NAMALWA (cell line): ENCODE measurements at regions not wholly inside any gene's neighbourhood (a gene's known extent, or its start where the extent isn't known, plus 50 kb on each side); places are given as distances from the start of the nearest gene placed in this dataset.
A peak's percentile ranks its signal among the peaks of the same experiment; 100 is the strongest.
"Not testable (repeated sequence)": the region's sequence is repeated elsewhere in the genome, so short reads cannot be mapped to it uniquely, and the experiment has no call there.

ENCODE experiments used
- DNase-seq: peaks from one replicate; pipeline ENCODE4 v3.0.0-alpha.2; 2015; ENCODE audit warnings: low spot score

DNA sequence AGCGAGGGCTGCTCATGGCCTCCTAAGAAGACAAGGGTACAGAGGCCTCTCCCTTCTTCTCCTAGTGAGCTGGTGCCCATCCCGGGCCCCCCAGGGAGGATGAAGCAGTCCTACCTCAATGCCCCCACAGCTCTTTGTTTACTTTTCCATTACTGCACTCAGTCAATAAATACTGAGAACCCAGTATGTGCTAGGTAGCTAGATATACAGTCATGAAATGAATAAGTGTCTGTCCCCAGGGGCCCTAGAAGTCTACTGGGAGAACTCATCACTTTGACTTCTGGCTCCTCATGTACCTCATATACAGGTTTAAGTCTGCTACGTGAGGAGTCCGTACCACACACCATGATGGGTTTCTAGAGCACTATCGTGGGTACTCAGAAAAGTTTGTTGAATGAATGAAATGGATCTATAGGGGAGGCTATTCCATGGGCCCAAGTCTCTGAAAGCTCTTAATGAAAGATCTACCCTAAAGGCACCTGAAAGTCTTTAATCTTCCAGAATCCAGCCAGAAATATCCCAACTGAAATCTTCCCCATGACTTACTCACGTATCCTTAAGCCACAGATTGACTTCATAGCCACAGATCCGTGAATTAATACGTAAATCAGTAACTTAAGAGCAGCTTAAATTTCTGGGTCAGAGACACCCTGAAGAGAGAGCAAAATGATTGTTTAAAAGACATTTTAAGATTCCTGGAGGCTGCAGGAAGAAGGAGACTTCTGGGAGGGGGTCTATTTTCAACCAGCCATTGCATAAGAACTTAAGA lies 51.6 kb upstream of the POMP start:
- DNase-seq, result no peak

GRCh38 chr13:28606466-28606865 lies 52.5 kb upstream of the POMP start:
- no peak for DNase-seq

DNA sequence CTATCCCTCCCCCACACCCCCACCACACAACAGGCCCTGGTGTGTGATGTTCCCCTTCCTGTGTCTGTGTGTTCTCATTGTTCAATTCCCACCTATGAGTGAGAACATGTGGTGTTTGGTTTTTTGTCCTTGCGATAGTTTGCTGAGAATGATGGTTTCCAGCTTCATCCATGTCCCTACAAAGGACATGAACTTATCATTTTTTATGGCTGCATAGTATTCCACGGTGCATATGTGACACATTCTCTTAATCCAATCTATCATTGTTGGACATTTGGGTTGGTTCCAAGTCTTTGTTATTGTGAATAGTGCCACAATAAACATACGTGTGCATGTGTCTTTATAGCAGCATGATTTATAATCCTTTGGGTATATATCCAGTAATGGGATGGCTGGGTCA lies 53.8 kb upstream of the POMP start:
- DNase-seq, result not testable (repeated sequence)

DNA sequence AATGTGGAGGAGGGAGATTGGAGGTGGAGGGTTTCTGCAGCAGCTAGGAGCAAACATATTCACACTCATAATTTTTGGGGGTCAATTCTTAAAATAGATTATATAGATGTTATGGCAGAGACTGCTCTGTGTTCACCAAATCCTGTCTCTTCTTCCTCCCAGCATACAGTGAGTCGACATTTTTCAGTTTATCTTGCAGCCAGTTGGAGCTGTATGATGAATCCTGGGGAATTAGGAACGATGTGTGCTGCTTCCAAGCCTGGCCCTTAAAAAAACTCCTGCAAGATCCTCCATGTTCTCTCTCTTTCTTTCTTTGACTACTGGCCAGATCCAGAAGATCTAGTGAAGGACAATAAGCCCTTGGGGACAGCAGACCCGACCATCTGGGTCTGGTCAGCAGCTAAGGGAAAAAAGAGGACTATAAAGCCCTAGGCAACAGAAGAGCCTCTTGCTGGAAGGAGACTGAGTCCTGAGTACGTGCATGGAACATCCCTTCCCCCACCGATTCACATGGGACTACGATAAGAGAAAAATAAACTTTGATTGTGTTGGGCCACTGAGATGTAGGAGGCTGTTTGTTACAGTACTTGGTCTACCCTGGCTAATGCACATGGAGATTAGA lies 55.8 kb upstream of the POMP start:
- no peak for DNase-seq

DNA sequence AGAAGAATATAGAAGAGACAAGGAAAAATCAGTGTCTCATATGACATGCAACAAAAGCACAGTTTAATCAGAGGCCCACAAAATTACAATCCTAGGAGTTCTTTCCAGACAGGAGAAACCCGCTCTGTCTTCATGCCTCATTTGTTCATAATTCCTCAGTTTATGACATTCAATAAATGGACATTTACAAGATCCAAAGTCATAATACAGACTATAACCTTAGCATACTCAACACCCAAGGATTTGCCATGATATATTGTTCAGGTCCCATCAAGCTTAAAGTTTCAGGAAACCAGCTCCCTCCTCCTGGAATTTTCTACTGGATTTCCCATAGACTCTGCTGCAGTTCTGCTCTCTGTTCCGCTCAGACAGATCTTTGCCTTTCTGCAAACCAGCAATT lies 56.4 kb upstream of the POMP start:
- no peak for DNase-seq

DNA sequence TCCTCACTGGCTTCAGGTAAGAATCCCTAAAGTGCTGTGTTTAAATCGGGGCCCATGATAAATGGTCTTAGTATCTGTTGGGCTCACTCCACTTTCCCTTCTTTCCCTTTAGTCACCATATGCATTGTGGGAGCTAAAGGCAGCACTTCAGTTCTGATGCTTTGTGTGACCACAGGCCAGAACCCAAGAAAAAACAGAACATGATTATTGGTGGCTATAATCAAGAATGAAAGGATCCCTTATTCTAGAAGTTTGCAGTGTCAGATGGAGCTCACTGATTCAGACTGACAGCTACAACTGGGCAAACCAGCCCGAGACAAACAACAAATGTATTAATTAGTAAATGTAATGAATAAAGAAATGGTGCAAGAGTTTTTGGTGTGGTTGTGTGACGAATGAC lies 57.3 kb upstream of the POMP start:
- no peak for DNase-seq

- DNase-seq, result no peak
Measured at GRCh38 chr13:28597641-28598040, 61.3 kb upstream of the POMP start.

- no peak for DNase-seq
Measured at GRCh38 chr13:28590461-28590860, 68.5 kb upstream of the POMP start.

DNA sequence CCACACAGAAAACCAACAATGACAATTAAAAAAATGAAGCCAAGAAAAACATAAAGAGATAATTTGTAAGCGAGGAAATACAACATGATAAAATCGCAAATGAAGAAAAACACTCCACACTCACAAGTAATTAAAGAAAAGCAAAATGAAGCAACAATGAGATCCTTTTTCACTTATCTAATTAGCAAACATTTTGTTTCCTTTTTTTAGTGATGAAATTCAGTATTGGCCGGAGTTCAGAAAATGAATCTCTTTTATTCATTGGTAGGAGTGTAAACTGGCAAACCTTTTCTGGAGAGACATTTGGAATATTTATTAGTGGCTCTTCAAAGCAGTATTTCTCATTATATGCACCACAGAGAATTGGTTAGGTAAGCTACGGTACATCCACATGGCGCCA lies 70.6 kb upstream of the POMP start:
- no peak for DNase-seq

- no peak for DNase-seq
Measured at GRCh38 chr13:28587174-28587540, 71.8 kb upstream of the POMP start.

GRCh38 chr13:28586439-28587173 lies 72.3 kb upstream of the POMP start:
- no peak for DNase-seq

- peak; percentile 3 for DNase-seq
Measured at GRCh38 chr13:28585561-28585960, 73.4 kb upstream of the POMP start.

DNA sequence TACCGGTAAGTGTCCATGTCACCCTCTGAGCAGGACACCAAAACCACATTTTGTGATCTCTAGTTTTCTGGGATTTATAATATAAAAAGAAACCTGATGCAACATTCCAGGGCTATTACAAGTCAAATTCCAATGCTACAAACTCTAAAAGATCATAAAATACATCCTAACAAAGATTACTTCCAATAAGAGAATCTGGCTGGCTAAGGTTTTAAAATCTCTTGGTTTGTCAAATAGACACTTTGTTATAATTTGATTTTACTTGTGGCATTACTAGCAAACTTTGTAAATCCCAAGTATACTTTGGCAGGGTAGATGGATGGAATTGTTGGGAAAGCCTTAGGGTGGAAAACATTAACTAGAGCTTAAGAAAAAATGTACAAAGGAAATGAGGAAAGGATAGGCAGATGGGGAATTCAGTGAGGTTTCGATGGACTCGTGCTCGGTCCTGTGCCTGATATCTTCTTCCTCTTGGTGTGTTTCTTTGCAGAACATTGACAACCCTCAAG lies 74.0 kb upstream of the POMP start:
- no peak for DNase-seq

DNA sequence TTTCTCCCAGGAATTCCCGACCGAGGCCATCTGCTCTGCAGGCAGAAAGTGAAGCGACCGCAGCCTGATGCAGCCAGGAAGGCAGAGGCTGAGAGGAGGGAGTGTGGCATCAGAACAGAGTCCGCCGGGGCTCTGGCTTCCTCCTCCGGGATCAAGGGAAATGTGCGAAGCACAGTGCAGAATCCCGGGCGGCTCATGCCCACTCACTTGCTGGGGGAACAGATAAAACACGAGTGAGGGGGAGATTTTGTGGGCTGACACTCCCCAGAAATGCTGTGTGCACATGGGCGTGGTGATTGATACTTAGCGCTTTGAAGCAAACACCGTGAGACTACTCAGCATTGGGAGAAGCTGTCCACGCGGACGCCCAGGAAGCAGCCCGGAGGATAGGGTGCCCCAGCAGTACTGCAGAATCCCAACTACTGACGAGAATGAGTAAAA lies 75.3 kb upstream of the POMP start:
- no peak for DNase-seq

DNA sequence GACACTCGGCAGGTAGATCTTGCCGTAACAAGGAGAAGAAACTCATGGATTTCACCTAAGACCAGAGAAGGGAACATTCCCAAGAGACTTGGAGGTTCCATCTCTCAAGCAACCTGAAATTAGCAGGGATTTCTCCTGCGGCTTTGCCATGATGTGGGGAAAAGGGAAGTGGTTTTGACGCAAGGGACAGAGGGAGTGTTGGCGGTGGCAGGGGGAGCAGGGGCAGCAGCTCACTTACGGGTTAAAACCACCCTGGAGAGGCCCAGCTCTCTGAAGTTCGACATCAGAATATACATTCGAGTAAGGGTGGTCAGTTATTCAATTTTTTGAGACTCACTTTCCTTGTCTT lies 76.1 kb upstream of the POMP start:
- DNase-seq, result no peak

GRCh38 chr13:28582225-28582891 lies 76.6 kb upstream of the POMP start:
- DNase-seq, result no peak

- DNase-seq, result no peak
Measured at GRCh38 chr13:28581451-28581850, 77.5 kb upstream of the POMP start.

DNA sequence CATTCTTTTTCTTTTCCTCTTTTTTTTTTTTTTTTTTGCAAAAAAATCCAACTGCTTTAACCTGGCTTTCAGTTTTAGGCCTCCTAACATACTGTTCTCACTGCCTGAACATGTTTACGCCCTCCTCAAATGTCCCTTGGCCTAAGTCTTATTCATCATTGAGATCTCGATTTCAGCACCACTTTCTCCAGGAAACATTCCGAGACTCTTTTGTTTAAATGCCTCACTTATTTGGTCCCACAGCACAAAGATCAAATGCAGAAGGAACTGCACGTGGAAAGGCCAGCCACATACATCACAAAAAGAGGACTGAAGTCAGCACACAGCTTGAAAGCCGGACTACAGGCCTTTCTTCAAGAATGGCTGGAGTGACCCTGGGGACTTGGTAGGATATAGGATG lies 79.2 kb upstream of the POMP start:
- DNase-seq, result no peak

DNA sequence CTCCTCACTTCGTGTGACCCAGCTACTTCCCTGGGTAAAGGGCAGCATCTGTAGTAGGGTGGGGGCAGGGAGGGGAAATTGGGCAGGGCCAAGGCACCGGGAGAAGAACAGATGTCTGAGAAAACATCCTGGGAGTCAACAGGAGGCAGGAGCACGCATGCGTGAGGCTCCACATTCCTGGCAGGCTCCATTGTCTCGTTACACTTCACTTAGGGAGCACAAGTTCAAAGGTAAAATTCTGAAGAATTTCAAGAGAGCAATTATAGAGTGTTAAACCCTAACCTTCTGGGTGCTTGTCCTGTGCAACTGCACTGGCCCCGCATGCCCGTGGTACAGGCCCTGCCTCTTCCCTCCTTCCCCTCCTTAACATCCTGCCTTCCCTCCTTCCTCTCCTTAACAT lies 79.6 kb upstream of the POMP start:
- no peak for DNase-seq

GRCh38 chr13:28576067-28576466 lies 81.1 kb upstream of the FLT1 start:
- no peak for DNase-seq

DNA sequence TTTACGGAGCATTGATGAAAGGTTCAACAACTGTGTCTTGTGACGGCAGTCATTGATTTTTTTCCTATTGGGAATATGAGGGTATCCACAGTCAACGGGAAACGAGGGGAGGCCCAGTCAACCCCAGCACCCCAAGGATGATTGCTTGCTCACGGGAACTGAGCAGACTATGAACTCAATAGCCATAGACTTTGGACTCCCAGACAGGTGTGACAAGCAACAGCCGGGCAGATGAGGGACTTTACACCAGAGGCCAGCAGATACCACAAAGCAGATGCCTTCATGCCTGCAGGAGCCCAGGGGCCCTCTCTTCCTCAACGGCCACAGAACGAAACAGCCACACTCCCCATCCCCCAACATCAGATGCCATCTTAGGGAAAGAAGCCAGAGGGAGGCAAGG lies 80.3 kb upstream of the FLT1 start:
- DNase-seq, result no peak

GRCh38 chr13:28574617-28575142 lies 79.8 kb upstream of the FLT1 start:
- DNase-seq, result no peak
